ENCODE measurements at regions not wholly inside any gene's neighbourhood (a gene's known extent, or its start where the extent isn't known, plus 50 kb on each side); places are given as distances from the start of the nearest gene placed in this dataset.
A peak's percentile ranks its signal among the peaks of the same experiment; 100 is the strongest.
"Not testable (repeated sequence)": the region's sequence is repeated elsewhere in the genome, so short reads cannot be mapped to it uniquely, and the experiment has no call there.

- Histone ChIP-seq H3K9me3 (no peaks in the 10 kb centered on the region), H3K27ac (peak overlapping the region in 3 of 4 donors; percentile 29 to 73 (median 56)), H3K4me3 (no peak overlapping the region), H3K4me1 (peaks cover 6 to 21% (median 13%) of the 10 kb centered on the region in 3 donors), H3K27me3 (no peaks in the 10 kb centered on the region), H3K36me3 (no peaks in the 10 kb centered on the region)
- WGBS, 2 donors (ENCODE audit: low coverage in 1 of 2) = 26 to 36% methylated on average over 5 to 6 of the region's 6 CpGs
- TF ChIP-seq, protein P1, sequence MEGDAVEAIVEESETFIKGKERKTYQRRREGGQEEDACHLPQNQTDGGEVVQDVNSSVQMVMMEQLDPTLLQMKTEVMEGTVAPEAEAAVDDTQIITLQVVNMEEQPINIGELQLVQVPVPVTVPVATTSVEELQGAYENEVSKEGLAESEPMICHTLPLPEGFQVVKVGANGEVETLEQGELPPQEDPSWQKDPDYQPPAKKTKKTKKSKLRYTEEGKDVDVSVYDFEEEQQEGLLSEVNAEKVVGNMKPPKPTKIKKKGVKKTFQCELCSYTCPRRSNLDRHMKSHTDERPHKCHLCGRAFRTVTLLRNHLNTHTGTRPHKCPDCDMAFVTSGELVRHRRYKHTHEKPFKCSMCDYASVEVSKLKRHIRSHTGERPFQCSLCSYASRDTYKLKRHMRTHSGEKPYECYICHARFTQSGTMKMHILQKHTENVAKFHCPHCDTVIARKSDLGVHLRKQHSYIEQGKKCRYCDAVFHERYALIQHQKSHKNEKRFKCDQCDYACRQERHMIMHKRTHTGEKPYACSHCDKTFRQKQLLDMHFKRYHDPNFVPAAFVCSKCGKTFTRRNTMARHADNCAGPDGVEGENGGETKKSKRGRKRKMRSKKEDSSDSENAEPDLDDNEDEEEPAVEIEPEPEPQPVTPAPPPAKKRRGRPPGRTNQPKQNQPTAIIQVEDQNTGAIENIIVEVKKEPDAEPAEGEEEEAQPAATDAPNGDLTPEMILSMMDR (IDR thresholded peaks at IDR 0.05) = no peak
- TF ChIP-seq POLR2A (IDR thresholded peaks at IDR 0.05) (no peak), EP300 (IDR thresholded peaks at IDR 0.05) (no peak), POLR2AphosphoS5 (IDR thresholded peaks at IDR 0.05) (no peak)
- ATAC-seq = no peak
Measured at GRCh38 chr6:139882234-139882633, 507.8 kb upstream of the CITED2 start.

DNA sequence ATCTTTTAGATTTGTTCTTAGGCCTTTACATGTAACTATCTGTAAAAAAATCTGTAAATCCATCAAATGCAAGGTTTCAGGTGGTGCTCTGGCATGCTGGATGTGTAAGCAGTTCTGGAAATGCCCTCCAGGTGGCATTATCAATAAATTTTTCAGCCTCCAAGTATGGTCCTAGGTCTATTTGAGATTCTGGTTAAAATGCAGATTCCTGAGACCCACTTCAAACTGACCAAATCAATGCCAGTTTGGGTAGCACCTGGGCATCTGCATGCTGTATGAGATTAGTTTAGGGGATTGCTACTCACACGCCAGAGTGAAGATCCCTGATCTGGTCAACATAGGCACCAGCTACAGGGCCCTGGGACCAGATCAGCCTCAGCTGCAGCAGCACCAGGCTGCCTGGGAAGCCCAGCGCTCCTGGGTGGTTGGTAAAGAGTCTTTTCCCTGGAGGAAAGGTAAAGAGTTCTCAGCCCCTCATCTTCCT, 507.3 kb upstream of the CITED2 start:
- Histone ChIP-seq H3K9me3 (no peaks in the 10 kb centered on the region), H3K4me1 (peaks cover 6 to 21% (median 13%) of the 10 kb centered on the region in 3 donors), H3K27me3 (no peaks in the 10 kb centered on the region), H3K4me3 (no peak overlapping the region), H3K36me3 (no peaks in the 10 kb centered on the region), H3K27ac (peak overlapping the region in 2 of 4 donors; percentile 56 to 73)
- 76 to 80% methylated on average over 2 of the region's 2 CpGs for WGBS, 2 donors (ENCODE audit: low coverage in 1 of 2)
- peak; percentile 9 for ATAC-seq
- TF ChIP-seq, protein P1 (IDR thresholded peaks at IDR 0.05) = peak in 3 of 4 experiments; percentile 38 to 58 (median 45)
- no peak for TF ChIP-seq POLR2A (IDR thresholded peaks at IDR 0.05)

GRCh38 chr6:139881236-139881635, 506.8 kb upstream of the CITED2 start:
- Histone ChIP-seq H3K27ac (no peak overlapping the region), H3K4me3 (no peak overlapping the region), H3K9me3 (no peaks in the 10 kb centered on the region), H3K27me3 (no peaks in the 10 kb centered on the region), H3K4me1 (peaks cover 6 to 21% (median 13%) of the 10 kb centered on the region in 3 donors), H3K36me3 (no peaks in the 10 kb centered on the region)
- TF ChIP-seq, protein P1 (IDR thresholded peaks at IDR 0.05) = no peak
- no peak for TF ChIP-seq POLR2AphosphoS5 (IDR thresholded peaks at IDR 0.05)
- no peak for TF ChIP-seq POLR2A (IDR thresholded peaks at IDR 0.05)
- no peak for TF ChIP-seq EP300 (IDR thresholded peaks at IDR 0.05)
- WGBS, 2 donors (ENCODE audit: low coverage in 1 of 2) = 56 to 73% methylated on average over 3 to 4 of the region's 4 CpGs
- no peak for ATAC-seq

DNA sequence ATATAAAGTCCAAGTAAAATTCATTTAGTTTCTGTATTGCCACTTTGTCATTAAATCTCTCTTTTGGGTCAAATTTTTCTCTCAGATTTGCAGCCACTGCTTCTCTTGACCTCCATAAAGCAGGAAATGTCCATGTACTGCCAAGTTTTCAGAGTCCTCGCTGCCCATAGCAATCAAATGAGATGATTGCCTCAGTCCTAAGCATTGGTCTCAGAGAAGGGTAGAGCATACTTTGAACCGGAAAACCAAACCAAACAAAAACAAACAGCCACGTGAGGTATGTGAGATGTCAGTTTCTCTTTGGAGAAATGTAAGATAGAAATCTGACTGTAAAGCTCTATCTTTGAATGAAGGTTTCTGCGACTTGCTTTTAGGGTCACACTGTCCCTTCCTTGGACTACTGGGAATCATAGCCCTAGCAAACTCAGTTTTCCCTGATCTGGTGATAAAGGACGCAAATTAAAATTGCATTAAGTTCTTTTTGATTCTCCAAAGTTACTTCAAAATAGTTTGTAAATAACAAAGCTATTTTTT, 505.4 kb upstream of the CITED2 start:
- Histone ChIP-seq H3K4me1 (peaks cover 6 to 21% (median 13%) of the 10 kb centered on the region in 3 donors), H3K27ac (no peak overlapping the region), H3K9me3 (no peaks in the 10 kb centered on the region), H3K4me3 (no peak overlapping the region), H3K27me3 (no peaks in the 10 kb centered on the region), H3K36me3 (no peaks in the 10 kb centered on the region)
- ATAC-seq = no peak
- WGBS, 2 donors (ENCODE audit: low coverage in 1 of 2) = 77 to 79% methylated on average over 4 of the region's 5 CpGs
- TF ChIP-seq POLR2A (IDR thresholded peaks at IDR 0.05) (no peak), EP300 (IDR thresholded peaks at IDR 0.05) (no peak), POLR2AphosphoS5 (IDR thresholded peaks at IDR 0.05) (no peak)
- TF ChIP-seq, protein P1 (IDR thresholded peaks at IDR 0.05) = no peak

- H3K27ac ChIP-seq, ATAC-seq: not testable (repeated sequence)
- 96 to 100% methylated on average over 3 to 10 of the region's 12 CpGs for WGBS, 2 donors (ENCODE audit: low coverage in 1 of 2)
Measured at GRCh38 chr6:139879241-139879640, 504.8 kb upstream of the CITED2 start.

More at GRCh38 chr6:139879241-139879640, 504.8 kb upstream of the CITED2 start:
- H3K36me3 ChIP-seq, H3K9me3 ChIP-seq, H3K4me3 ChIP-seq, H3K27me3 ChIP-seq: not testable (repeated sequence)
- peaks cover 6 to 21% (median 13%) of the 10 kb centered on the region in 3 donors for H3K4me1 ChIP-seq
